ENCODE measurements at regions not wholly inside any gene's neighbourhood (a gene's known extent, or its start where the extent isn't known, plus 50 kb on each side); places are given as distances from the start of the nearest gene placed in this dataset.
A peak's percentile ranks its signal among the peaks of the same experiment; 100 is the strongest.

- no peak for DNase-seq (ENCODE audit: extremely low read depth, low read depth)
- H3K4me3 ChIP-seq (replicated peaks; ENCODE audit: low read depth, low read length): no peak overlapping the region
- TF ChIP-seq CTCF (IDR thresholded peaks at IDR 0.05; ENCODE audit: low read depth, low read length, missing control alignments): no peak
Observed at GRCh38 chr3:106275592-106275991, 406.8 kb upstream of the CBLB start.

- H3K4me3 ChIP-seq (replicated peaks; ENCODE audit: low read depth, low read length): no peak overlapping the region
- no peak for DNase-seq (ENCODE audit: extremely low read depth, low read depth)
- TF ChIP-seq CTCF (IDR thresholded peaks at IDR 0.05; ENCODE audit: low read depth, low read length, missing control alignments): no peak
Observed at GRCh38 chr3:106276151-106276550, 407.3 kb upstream of the CBLB start.

- no peak for TF ChIP-seq CTCF (IDR thresholded peaks at IDR 0.05; ENCODE audit: low read depth, low read length, missing control alignments)
- no peak overlapping the region for H3K4me3 ChIP-seq (replicated peaks; ENCODE audit: low read depth, low read length)
- DNase-seq (ENCODE audit: extremely low read depth, low read depth): no peak
Observed at GRCh38 chr3:106276755-106277612, 408.2 kb upstream of the CBLB start.

- no peak for DNase-seq (ENCODE audit: extremely low read depth, low read depth)
- no peak overlapping the region for H3K4me3 ChIP-seq (replicated peaks; ENCODE audit: low read depth, low read length)
- no peak for TF ChIP-seq CTCF (IDR thresholded peaks at IDR 0.05; ENCODE audit: low read depth, low read length, missing control alignments)
Observed at GRCh38 chr3:106277731-106278130, 408.9 kb upstream of the CBLB start.

DNA sequence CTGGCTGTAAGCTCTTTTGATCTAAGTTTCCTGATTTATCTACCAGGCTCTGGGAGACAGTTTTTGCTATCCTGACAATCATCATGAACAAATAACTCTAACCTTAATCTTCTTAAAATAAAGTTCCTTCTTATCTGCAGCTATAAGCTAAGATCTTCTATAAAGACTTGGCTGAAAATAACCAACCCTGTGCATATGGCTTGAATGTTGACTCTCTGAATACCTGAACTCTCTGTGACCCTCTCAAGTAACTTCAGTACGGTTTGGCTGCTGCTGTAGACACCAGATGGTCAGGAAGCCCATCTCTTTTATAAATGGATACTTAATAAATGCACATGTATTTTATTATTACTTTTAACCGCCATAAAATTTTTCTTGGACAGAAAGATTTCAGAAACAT lies 412.4 kb upstream of the CBLB start:
- DNase-seq (ENCODE audit: extremely low read depth, low read depth): peak; percentile 52
- TF ChIP-seq CTCF (IDR thresholded peaks at IDR 0.05; ENCODE audit: low read depth, low read length, missing control alignments): no peak
- H3K4me3 ChIP-seq (replicated peaks; ENCODE audit: low read depth, low read length): no peak overlapping the region

- no peak for DNase-seq (ENCODE audit: extremely low read depth, low read depth)
- TF ChIP-seq CTCF (IDR thresholded peaks at IDR 0.05; ENCODE audit: low read depth, low read length, missing control alignments): no peak
- H3K4me3 ChIP-seq (replicated peaks; ENCODE audit: low read depth, low read length): no peak overlapping the region
Observed at GRCh38 chr3:106282943-106283342, 414.1 kb upstream of the CBLB start.

Data from HFF-Myc (cell line).